MM.1S (cell line): ENCODE measurements at regions not wholly inside any gene's neighbourhood (a gene's known extent, or its start where the extent isn't known, plus 50 kb on each side); places are given as distances from the start of the nearest gene placed in this dataset.
A peak's percentile ranks its signal among the peaks of the same experiment; 100 is the strongest.

ENCODE experiments used
- DNase-seq: peaks from one replicate; pipeline ENCODE4 v3.0.0-alpha.2; 2015
- H2AFZ ChIP-seq: fragments of 300-600 bp; sonication (generic); 2 replicates; pipeline ENCODE4 v1.6.0; 2016; ENCODE audit warnings: antibody characterized with exemption, low read length
- H3F3A ChIP-seq: fragments of 300-600 bp; sonication (generic); 2 replicates; pipeline ENCODE4 v1.6.1; 2016; ENCODE audit warnings: mild to moderate bottlenecking, antibody characterized with exemption, low read length, moderate library complexity, mixed read lengths; ENCODE audit not compliant: insufficient read depth
- H3K27ac ChIP-seq: fragments of 300-600 bp; sonication (generic); 2 replicates; pipeline ENCODE4 v1.5.1; 2016; ENCODE audit warnings: mild to moderate bottlenecking, low read length
- H3K27me3 ChIP-seq: fragments of 300-600 bp; sonication (generic); replicated peaks from 2 replicates; pipeline ENCODE4 v1.6.0; 2016; ENCODE audit warnings: low read length; ENCODE audit not compliant: insufficient read depth
- H3K36me3 ChIP-seq: fragments of 300-600 bp; sonication (generic); replicated peaks from 2 replicates; pipeline ENCODE4 v1.6.1; 2016; ENCODE audit warnings: mild to moderate bottlenecking, low read length, mixed read lengths; ENCODE audit not compliant: insufficient read depth
- H3K4me1 ChIP-seq: fragments of 300-600 bp; sonication (generic); 2 replicates; pipeline ENCODE4 v1.6.1; 2016; ENCODE audit warnings: low read length, mixed read lengths
- H3K4me2 ChIP-seq: fragments of 300-600 bp; sonication (generic); 2 replicates; pipeline ENCODE4 v1.6.0; 2016; ENCODE audit warnings: low read depth, low read length
- H3K4me3 ChIP-seq: fragments of 300-600 bp; sonication (generic); 2 replicates; pipeline ENCODE4 v1.5.1; 2016; ENCODE audit warnings: low read length, mixed read lengths
- H3K79me2 ChIP-seq: fragments of 300-600 bp; sonication (generic); 2 replicates; pipeline ENCODE4 v1.6.1; 2016; ENCODE audit warnings: mixed run types, low read length, mixed read lengths
- H3K9ac ChIP-seq: fragments of 300-600 bp; sonication (generic); 2 replicates; pipeline ENCODE4 v1.6.1; 2016; ENCODE audit warnings: low read length, mixed read lengths
- H3K9me2 ChIP-seq: fragments of 300-600 bp; sonication (generic); replicated peaks from 2 replicates; pipeline ENCODE4 v1.6.1; 2016; ENCODE audit warnings: mild to moderate bottlenecking, low read length, mixed read lengths; ENCODE audit not compliant: insufficient read depth
- H3K9me3 ChIP-seq: fragments of 300-600 bp; sonication (generic); replicated peaks from 2 replicates; pipeline ENCODE4 v1.6.1; 2016; ENCODE audit warnings: mild to moderate bottlenecking, low read length, mixed read lengths; ENCODE audit not compliant: insufficient read depth
- H4K20me1 ChIP-seq: fragments of 300-600 bp; sonication (generic); 2 replicates; pipeline ENCODE4 v1.6.1; 2016; ENCODE audit warnings: mild to moderate bottlenecking, low read length, moderate library complexity, mixed read lengths; ENCODE audit not compliant: insufficient read depth
- EZH2 ChIP-seq: fragments of 300-600 bp; sonication (generic); optimal IDR thresholded peaks from 2 replicates; pipeline ENCODE3; 2017; ENCODE audit warnings: low read depth, mild to moderate bottlenecking, antibody characterized with exemption, low read length, mixed read lengths
- EZH2phosphoT487 ChIP-seq: fragments of 300-600 bp; sonication (generic); IDR thresholded peaks from 2 replicates; pipeline ENCODE4 v1.6.1; 2018; ENCODE audit warnings: antibody characterized with exemption, low read length
- TF ChIP-seq, protein P1 (sequence below): fragments of 300-600 bp; sonication (generic); IDR thresholded peaks from 2 replicates; pipeline ENCODE4 v1.5.1; 2016; ENCODE audit warnings: antibody characterized with exemption, low read length, mixed read lengths

DNA sequence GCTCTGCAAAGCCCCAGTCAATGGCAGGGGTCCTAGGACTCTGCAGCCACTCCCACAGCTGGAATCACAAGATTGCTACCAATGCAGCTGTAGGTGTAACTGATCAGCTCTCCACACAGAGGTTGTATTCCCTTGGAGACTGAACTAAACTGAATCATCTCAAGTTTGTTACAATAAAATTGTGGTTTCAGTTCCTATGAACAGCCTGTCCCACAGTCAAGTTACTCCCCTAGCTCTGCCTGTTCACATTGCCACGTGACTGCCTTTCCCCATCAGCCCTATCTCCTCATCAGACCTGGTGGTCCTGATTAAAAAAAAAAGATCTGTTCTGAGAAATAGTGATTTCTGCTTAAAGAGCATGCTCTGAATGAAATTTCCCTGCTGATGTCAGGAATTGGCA, 287.9 kb upstream of the NBEA start:
- TF ChIP-seq, protein P1, sequence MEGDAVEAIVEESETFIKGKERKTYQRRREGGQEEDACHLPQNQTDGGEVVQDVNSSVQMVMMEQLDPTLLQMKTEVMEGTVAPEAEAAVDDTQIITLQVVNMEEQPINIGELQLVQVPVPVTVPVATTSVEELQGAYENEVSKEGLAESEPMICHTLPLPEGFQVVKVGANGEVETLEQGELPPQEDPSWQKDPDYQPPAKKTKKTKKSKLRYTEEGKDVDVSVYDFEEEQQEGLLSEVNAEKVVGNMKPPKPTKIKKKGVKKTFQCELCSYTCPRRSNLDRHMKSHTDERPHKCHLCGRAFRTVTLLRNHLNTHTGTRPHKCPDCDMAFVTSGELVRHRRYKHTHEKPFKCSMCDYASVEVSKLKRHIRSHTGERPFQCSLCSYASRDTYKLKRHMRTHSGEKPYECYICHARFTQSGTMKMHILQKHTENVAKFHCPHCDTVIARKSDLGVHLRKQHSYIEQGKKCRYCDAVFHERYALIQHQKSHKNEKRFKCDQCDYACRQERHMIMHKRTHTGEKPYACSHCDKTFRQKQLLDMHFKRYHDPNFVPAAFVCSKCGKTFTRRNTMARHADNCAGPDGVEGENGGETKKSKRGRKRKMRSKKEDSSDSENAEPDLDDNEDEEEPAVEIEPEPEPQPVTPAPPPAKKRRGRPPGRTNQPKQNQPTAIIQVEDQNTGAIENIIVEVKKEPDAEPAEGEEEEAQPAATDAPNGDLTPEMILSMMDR: no peak
- TF ChIP-seq EZH2 (no peak), EZH2phosphoT487 (no peak)
- DNase-seq: no peak
- no peak overlapping the region for H2AFZ ChIP-seq
- 0 out of 2 replicates have a peak, but pooled peaks cover 4% of the 10 kb centered on the region for H3K4me1 ChIP-seq
- H3K79me2 ChIP-seq: no peaks in the 10 kb centered on the region
- no peak overlapping the region for H3K27ac ChIP-seq
- no peaks in the 10 kb centered on the region for H4K20me1 ChIP-seq
- no peak overlapping the region for H3K4me2 ChIP-seq
- 0 out of 2 replicates have a peak, but pooled peaks cover 8% of the 10 kb centered on the region for H3F3A ChIP-seq
- no peak overlapping the region for H3K9ac ChIP-seq
- no peaks in the 10 kb centered on the region for H3K36me3 ChIP-seq
- H3K9me3 ChIP-seq: no peaks in the 10 kb centered on the region
- H3K4me3 ChIP-seq: no peak overlapping the region
- H3K27me3 ChIP-seq: no peaks in the 10 kb centered on the region
- no peaks in the 10 kb centered on the region for H3K9me2 ChIP-seq

- H3K4me2 ChIP-seq: no peak overlapping the region
- H3F3A ChIP-seq: 0 out of 2 replicates have a peak, but pooled peaks cover 8% of the 10 kb centered on the region
- H3K79me2 ChIP-seq: no peaks in the 10 kb centered on the region
- H3K4me3 ChIP-seq: no peak overlapping the region
- H2AFZ ChIP-seq: no peak overlapping the region
- H3K9me2 ChIP-seq: no peaks in the 10 kb centered on the region
- H3K27me3 ChIP-seq: no peaks in the 10 kb centered on the region
- H3K9ac ChIP-seq: no peak overlapping the region
- H3K9me3 ChIP-seq: no peaks in the 10 kb centered on the region
- no peaks in the 10 kb centered on the region for H3K36me3 ChIP-seq
- no peak for TF ChIP-seq EZH2phosphoT487
- TF ChIP-seq EZH2: no peak
- TF ChIP-seq, protein P1: no peak
- H3K4me1 ChIP-seq: 0 out of 2 replicates have a peak, but pooled peaks cover 4% of the 10 kb centered on the region
- no peak for DNase-seq
- H4K20me1 ChIP-seq: no peaks in the 10 kb centered on the region
- no peak overlapping the region for H3K27ac ChIP-seq
Observed at GRCh38 chr13:34654647-34655046, 287.4 kb upstream of the NBEA start.

DNA sequence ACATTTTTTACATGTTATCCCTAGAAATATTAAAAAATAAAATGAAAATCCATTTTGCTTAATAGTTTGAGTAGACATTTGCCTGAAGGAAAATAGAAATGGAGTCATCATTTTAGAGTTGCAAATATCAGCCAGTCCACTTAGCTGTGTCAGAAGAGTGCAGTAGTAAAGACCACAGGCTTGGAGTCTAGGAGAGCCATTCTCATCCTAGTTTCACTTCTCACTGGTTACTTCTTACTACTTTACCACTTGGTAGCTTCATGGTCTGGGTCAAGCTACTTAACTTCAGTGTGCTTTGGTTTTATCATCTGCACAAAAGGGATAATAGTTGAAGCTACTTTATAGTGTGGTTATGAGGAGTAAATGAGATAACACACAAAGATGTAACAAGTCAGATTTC, 286.5 kb upstream of the NBEA start:
- TF ChIP-seq, protein P1: no peak
- TF ChIP-seq EZH2 (no peak), EZH2phosphoT487 (no peak)
- H3K27ac ChIP-seq: peak overlapping the region; percentile 9; the same call in 1 of the 2 replicates
- H3K27me3 ChIP-seq: no peaks in the 10 kb centered on the region
- H3K9me3 ChIP-seq: no peaks in the 10 kb centered on the region
- no peaks in the 10 kb centered on the region for H4K20me1 ChIP-seq
- no peaks in the 10 kb centered on the region for H3K36me3 ChIP-seq
- H3K9ac ChIP-seq: no peak overlapping the region
- no peaks in the 10 kb centered on the region for H3K9me2 ChIP-seq
- H2AFZ ChIP-seq: no peak overlapping the region
- no peaks in the 10 kb centered on the region for H3K79me2 ChIP-seq
- H3K4me3 ChIP-seq: no peak overlapping the region
- 0 out of 2 replicates have a peak, but pooled peaks cover 4% of the 10 kb centered on the region for H3K4me1 ChIP-seq
- H3F3A ChIP-seq: 0 out of 2 replicates have a peak, but pooled peaks cover 8% of the 10 kb centered on the region
- no peak for DNase-seq
- peak overlapping the region; percentile 53; the same call in 1 of the 2 replicates for H3K4me2 ChIP-seq
